HPDE6-E6E7 (cell line): ENCODE measurements at regions not wholly inside any gene's neighbourhood (a gene's known extent, or its start where the extent isn't known, plus 50 kb on each side); places are given as distances from the start of the nearest gene placed in this dataset.
"Not testable (repeated sequence)": the region's sequence is repeated elsewhere in the genome, so short reads cannot be mapped to it uniquely, and the experiment has no call there.

Source experiments
- DNase-seq: peaks from one replicate; pipeline ENCODE4 v3.0.0; 2011; ENCODE audit warnings: missing footprints; ENCODE audit errors: extremely low spot score

- DNase-seq, result no peak
These were observed 51.9 kb upstream of the LRRK2 start for GRCh38 chr12:40172879-40173278.

- no peak for DNase-seq
These were observed 53.3 kb upstream of the LRRK2 start for GRCh38 chr12:40171501-40171900.

- no peak for DNase-seq
These were observed 53.7 kb upstream of the LRRK2 start for GRCh38 chr12:40171066-40171465.

- no peak for DNase-seq
These were observed 54.2 kb upstream of the LRRK2 start for GRCh38 chr12:40170593-40170992.

GRCh38 chr12:40168868-40169267 is 55.9 kb upstream of the LRRK2 start:
- no peak for DNase-seq

- not testable (repeated sequence) for DNase-seq
These were observed 56.4 kb upstream of the LRRK2 start for GRCh38 chr12:40168419-40168818.

- no peak for DNase-seq
These were observed 56.8 kb upstream of the LRRK2 start for GRCh38 chr12:40168001-40168400.

GRCh38 chr12:40165179-40165578 is 59.3 kb upstream of the SLC2A13 start:
- no peak for DNase-seq

- DNase-seq, result no peak
These were observed 58.2 kb upstream of the SLC2A13 start for GRCh38 chr12:40164034-40164433.

- no peak for DNase-seq
These were observed 56.2 kb upstream of the SLC2A13 start for GRCh38 chr12:40162033-40162432.

GRCh38 chr12:40158592-40159111 is 52.8 kb upstream of the SLC2A13 start:
- DNase-seq, result peak; percentile 83

- DNase-seq, result no peak
These were observed 51.5 kb upstream of the SLC2A13 start for GRCh38 chr12:40157336-40157735.

GRCh38 chr12:40156021-40156764 is 50.3 kb upstream of the SLC2A13 start:
- no peak for DNase-seq
